ENCODE measurements at regions not wholly inside any gene's neighbourhood (a gene's known extent, or its start where the extent isn't known, plus 50 kb on each side); places are given as distances from the start of the nearest gene placed in this dataset.
A peak's percentile ranks its signal among the peaks of the same experiment; 100 is the strongest.

DNA sequence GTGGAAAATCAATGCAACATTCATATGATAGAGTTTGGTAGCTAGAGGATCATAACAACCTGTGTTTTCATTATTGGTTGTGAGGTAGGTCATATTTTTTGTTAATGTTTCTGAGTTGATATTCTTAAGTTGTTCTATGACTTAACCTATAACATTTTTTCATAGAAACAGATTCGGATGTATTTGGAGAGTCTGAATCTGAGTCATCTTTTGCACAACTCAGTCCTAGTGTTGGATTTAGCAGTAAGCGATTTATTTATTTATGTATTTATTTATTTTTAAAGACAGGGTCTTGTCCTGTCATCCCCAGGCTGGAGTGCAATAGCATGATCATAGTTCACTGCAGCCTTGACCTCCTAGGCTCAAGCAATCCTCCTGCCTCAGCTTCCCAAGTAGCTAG, 292.8 kb upstream of the ZNF717 start:
- no peak for DNase-seq

GRCh38 chr3:76083992-76084391, 298.6 kb upstream of the ZNF717 start:
- DNase-seq: no peak

GRCh38 chr3:76096036-76096435, 310.7 kb upstream of the ZNF717 start:
- DNase-seq: no peak

- DNase-seq: peak in 1 of 2 experiments; percentile 36
These were observed 311.7 kb upstream of the ZNF717 start for GRCh38 chr3:76096836-76097588.

DNA sequence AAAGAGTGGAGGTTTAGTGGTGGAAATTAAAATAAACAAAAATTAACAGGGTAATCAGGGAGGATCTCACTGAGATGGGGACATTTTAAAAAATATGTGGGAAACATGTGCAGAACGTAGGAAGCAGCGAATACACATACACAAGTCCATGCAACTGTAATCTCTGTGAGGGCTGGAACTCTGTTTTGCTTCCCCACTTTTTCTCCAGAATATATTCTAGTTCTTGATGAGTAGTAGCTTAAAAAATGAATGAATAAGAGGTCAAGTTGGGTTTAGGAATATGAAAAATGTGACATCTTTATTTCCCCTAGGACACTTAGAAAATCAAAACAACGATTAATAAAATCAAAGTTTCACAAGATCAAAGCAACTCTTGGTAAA, 312.2 kb upstream of the ZNF717 start:
- DNase-seq: no peak

GRCh38 chr3:76099956-76100355, 314.6 kb upstream of the ZNF717 start:
- DNase-seq: no peak

DNA sequence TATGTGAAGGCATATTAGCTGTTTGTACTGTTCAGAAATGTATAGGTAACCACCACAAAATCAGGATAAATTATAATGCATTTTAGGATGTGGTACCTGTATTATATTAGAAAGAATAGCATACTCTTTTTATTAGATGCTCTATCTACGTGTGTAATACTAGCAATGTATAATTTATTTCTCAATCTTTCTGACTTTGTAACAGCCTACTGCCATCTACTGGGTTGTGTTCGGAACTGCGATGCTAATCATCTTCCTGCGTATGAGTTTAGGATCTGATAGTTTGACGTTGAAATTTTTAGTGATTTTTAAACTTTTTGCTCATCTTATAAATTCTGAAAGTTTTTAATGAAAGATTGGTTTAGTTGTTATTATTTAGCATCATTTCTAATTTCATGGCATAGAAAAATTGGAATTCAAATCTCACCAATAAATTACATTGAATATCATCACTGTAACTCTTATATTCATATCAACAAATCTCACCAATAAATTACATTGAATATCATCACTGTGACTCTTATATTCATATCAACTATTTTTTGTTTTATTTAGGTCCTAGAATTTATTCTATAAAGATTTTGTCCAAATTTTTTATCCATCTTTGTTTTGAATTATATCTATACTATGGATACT, 322.7 kb upstream of the ZNF717 start:
- peak in 1 of 2 experiments; percentile 26 for DNase-seq

DNA sequence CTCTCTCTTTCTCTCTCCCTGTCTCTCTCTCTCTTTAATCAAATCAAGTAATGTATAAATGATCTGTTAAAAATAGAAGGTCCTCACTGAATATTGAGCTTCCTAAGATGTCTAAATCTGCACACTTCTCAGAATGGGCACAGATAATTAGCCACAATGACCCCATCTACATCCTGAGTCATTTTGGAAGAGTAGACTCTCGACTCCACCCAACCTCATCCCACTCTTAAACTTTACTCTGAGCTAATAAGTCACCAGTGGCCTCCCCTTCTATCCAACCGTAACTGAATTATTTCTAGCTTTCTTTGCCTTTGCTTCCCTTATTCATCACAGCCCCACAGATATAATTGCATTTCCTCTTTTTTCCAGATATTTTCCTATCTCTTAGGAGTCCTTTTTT, 326.5 kb upstream of the ZNF717 start:
- no peak for DNase-seq

GRCh38 chr3:76122007-76122406, 336.7 kb upstream of the ZNF717 start:
- no peak for DNase-seq

DNA sequence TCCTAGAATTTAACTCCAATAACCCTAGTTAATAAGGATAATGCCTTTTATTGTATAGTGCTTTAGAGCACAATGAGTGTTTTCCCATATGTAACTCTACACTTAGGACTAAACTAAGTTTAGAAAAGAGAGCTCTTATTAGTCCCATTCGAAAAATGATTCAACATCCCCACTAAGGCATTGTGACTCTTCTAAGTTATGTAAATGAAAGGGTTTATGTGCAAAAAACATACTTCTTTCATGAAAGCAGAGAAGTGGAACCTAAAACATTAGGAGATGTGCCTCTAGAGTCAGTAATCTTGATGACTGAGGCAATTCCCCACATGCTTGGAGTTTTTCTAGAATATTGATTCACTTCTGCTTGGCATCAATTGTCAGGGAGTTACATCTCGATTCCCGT, 344.1 kb upstream of the ZNF717 start:
- no peak for DNase-seq

GRCh38 chr3:76131396-76132153, 346.2 kb upstream of the ZNF717 start:
- DNase-seq: no peak

DNA sequence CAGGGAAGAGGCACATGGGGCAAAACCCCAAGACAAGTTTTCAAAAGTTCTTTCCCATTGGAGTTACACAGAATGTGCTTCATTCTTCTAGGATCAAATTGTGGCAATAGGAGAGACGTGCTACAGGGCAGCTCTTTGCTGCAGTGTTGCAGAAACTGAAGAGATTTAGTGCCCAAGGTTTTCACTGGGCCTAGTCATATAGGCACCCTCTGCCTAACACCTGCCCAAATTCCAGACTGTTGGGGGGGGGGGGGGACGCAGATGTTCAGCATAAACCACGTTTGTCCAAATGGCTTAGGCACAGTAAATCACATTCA, 346.8 kb upstream of the ZNF717 start:
- peak in 1 of 2 experiments; percentile 72 for DNase-seq

- no peak for DNase-seq
These were observed 348.8 kb upstream of the ZNF717 start for GRCh38 chr3:76134166-76134565.

- no peak for DNase-seq
These were observed 353.6 kb upstream of the ZNF717 start for GRCh38 chr3:76138921-76139320.

- no peak for DNase-seq
These were observed 362.5 kb upstream of the ZNF717 start for GRCh38 chr3:76147846-76148245.

DNA sequence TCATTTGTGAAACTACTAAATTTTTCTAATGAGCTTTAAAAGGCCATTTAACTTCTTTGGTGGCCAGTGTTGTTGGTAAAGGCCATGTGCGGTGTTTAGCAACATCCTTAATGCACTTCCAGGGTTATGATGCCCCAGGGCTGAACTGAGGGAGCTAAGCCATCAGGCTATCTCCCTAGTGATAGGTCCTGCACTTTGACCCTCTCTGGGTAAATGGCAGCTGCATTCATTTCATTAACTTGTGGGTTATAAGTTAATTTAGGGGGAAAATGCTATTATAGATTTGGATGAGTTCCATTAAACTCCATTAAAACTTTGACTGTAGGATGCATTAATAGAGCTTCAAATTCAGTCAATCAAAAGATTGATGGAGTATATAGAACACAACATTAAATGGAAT, 366.7 kb upstream of the ZNF717 start:
- DNase-seq: no peak

DNA sequence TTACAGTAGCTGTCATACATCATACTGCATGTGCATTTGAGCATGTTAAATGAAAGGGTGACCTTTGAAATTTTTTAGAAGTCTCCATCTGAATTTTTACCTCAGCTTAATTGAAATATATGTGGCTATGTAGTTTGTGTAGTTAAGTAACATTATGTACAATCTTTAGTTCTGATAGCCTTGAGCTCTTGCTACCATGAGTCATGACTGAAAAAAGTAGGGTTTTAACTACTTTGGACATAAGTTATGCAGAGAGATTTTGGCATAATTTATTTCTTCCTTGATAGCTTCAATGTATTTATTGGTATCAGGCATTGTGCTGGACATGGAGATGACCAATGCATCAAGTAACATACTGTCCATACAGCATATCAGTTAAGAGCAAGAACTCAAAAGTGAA, 376.5 kb upstream of the ZNF717 start:
- no peak for DNase-seq

- no peak for DNase-seq
These were observed 386.3 kb upstream of the ZNF717 start for GRCh38 chr3:76171647-76172046.

- no peak for DNase-seq
These were observed 392.3 kb upstream of the ZNF717 start for GRCh38 chr3:76177610-76178009.

- DNase-seq: no peak
These were observed 393.1 kb upstream of the ZNF717 start for GRCh38 chr3:76178412-76178811.

DNA sequence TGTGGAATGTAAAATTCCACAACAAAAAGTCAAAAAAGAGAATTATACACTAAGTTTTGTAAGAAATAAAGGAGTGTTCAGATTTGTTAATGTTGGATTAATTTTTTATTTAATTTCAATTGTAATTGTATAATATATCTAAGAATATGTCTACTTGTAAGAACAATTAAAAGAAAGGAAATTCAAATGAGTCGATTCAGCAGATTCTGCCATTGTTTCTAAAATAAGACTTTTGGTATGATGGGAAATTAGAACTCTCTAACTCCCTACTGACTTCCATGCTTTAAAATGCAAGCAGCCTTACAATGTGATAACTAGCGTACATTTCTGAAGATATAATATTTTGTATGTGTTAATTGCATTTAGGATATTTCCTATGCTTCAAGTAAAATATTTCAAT, 395.9 kb upstream of the ZNF717 start:
- no peak for DNase-seq

- no peak for DNase-seq
These were observed 412.7 kb upstream of the ZNF717 start for GRCh38 chr3:76198086-76198485.

GRCh38 chr3:76199382-76199781, 414.0 kb upstream of the ZNF717 start:
- DNase-seq: no peak

GRCh38 chr3:76203578-76203977, 418.2 kb upstream of the ZNF717 start:
- DNase-seq: no peak

Measured in NCI-H524 (cell line).